ENCODE measurements at regions not wholly inside any gene's neighbourhood (a gene's known extent, or its start where the extent isn't known, plus 50 kb on each side); places are given as distances from the start of the nearest gene placed in this dataset.
"Not testable (repeated sequence)": the region's sequence is repeated elsewhere in the genome, so short reads cannot be mapped to it uniquely, and the experiment has no call there.

DNA sequence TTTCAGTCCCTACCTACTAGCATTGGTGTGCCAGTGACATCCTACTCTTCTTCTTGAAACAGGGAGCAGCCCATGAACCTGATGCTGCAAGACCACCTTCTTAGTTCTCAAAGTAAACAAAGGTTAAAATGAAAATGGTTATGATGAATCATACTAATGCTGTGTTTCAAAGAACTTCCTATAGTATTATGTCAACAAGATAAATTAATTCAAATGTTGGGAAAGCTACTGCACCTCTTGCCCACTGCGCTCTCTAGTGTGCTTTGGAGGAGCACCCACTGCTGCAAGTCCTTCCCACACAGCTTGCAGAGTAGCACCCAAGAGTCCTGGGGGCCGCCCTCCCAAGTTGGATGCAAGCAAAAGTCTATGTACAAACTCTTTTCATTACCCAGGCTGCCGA lies 81.1 kb downstream of the CD200R1L start:
- H3K9me3 ChIP-seq (ENCODE audit: control insufficient read depth, low read length) = no peaks in the 10 kb centered on the region
- no peak overlapping the region for H3K4me3 ChIP-seq (ENCODE audit: insufficient read depth, low read depth, low read length, poor library complexity, severe bottlenecking)
- no peaks in the 10 kb centered on the region for H3K36me3 ChIP-seq (ENCODE audit: control insufficient read depth, insufficient read depth, low read length)
- H3K27me3 ChIP-seq (replicated peaks; ENCODE audit: control insufficient read depth, insufficient read depth, low read length, poor library complexity, severe bottlenecking) = no peaks in the 10 kb centered on the region
- H3K27ac ChIP-seq (ENCODE audit: insufficient read depth, low read length, poor library complexity, severe bottlenecking) = no peak overlapping the region
- no peaks in the 10 kb centered on the region for H3K4me1 ChIP-seq (ENCODE audit: control insufficient read depth, insufficient read depth, low read length, poor library complexity, severe bottlenecking)
- DNase-seq = no peak

DNA sequence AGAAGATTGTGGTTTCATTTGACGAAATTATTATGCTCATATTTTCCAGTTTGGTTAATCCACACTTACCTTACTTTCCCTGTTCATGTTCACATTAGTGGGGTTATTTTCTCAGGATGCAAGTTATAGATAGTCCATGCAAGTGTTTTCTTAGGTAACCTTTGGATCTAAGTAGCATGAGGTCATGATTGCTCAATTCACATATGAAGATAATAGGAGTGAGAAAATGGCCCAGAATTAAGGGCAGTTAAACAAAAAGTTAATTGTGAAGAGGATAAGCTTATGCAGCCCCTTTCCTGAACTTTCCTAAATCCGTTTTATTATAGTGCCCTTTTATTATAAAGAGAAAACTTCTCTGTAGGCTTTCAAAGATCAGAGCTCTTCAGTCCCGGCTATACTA lies 83.4 kb downstream of the CD200R1L start:
- no peaks in the 10 kb centered on the region for H3K4me1 ChIP-seq (ENCODE audit: control insufficient read depth, insufficient read depth, low read length, poor library complexity, severe bottlenecking)
- no peak overlapping the region for H3K4me3 ChIP-seq (ENCODE audit: insufficient read depth, low read depth, low read length, poor library complexity, severe bottlenecking)
- H3K27me3 ChIP-seq (replicated peaks; ENCODE audit: control insufficient read depth, insufficient read depth, low read length, poor library complexity, severe bottlenecking) = no peaks in the 10 kb centered on the region
- H3K36me3 ChIP-seq (ENCODE audit: control insufficient read depth, insufficient read depth, low read length) = no peaks in the 10 kb centered on the region
- H3K27ac ChIP-seq (ENCODE audit: insufficient read depth, low read length, poor library complexity, severe bottlenecking) = no peak overlapping the region
- no peaks in the 10 kb centered on the region for H3K9me3 ChIP-seq (ENCODE audit: control insufficient read depth, low read length)
- no peak for DNase-seq

DNA sequence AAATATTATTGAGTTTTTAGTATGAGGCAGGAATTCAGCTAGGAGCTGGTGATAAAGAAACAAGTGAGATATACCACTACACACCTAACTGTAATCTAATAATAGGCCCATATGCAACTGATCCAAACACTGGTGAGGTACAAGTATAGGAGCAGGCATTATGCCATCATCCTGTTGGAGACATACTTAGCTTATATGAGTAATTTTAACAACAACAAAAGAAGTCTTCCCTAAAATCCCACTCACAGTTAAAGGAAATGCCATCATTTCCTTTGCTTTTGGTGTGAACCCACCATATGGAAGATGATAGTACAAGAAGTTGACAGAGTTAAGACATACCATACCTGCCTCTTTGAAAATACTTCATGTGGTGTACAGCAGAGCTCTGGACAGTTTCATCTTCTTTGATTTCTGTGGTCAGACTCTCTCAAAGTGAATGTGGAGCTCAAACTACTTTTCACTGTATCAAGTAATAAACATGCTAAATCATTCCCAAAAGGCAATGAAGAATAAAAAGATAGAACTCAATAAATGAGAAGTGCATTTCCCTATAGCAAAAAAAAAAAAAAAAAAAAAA lies 85.5 kb downstream of the CD200R1L start:
- no peaks in the 10 kb centered on the region for H3K4me1 ChIP-seq (ENCODE audit: control insufficient read depth, insufficient read depth, low read length, poor library complexity, severe bottlenecking)
- H3K9me3 ChIP-seq (ENCODE audit: control insufficient read depth, low read length) = no peaks in the 10 kb centered on the region
- no peaks in the 10 kb centered on the region for H3K27me3 ChIP-seq (replicated peaks; ENCODE audit: control insufficient read depth, insufficient read depth, low read length, poor library complexity, severe bottlenecking)
- no peak for DNase-seq
- no peaks in the 10 kb centered on the region for H3K36me3 ChIP-seq (ENCODE audit: control insufficient read depth, insufficient read depth, low read length)
- no peak overlapping the region for H3K27ac ChIP-seq (ENCODE audit: insufficient read depth, low read length, poor library complexity, severe bottlenecking)
- H3K4me3 ChIP-seq (ENCODE audit: insufficient read depth, low read depth, low read length, poor library complexity, severe bottlenecking) = no peak overlapping the region

DNA sequence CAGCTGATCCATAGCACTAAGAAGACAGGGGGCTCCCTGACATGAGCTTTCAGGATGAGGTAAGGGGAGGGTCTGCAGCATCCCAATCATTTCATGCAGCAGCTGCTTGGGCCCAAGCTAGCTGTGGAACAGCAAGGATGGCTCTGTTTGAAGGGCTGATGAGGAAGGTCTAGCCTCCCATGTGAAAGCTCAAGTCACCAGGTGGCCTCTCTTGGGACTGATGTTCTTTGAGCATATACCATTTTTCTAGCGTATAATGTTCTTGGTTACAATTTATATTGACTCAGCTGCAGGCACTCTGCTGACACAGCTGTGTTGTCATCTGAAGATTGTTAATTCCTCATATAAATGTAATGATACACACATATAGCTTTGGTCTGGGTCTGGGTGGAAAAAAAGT lies 87.0 kb downstream of the CD200R1L start:
- H3K4me3 ChIP-seq (ENCODE audit: insufficient read depth, low read depth, low read length, poor library complexity, severe bottlenecking) = no peak overlapping the region
- no peak overlapping the region for H3K27ac ChIP-seq (ENCODE audit: insufficient read depth, low read length, poor library complexity, severe bottlenecking)
- no peak for DNase-seq
- no peaks in the 10 kb centered on the region for H3K27me3 ChIP-seq (replicated peaks; ENCODE audit: control insufficient read depth, insufficient read depth, low read length, poor library complexity, severe bottlenecking)
- no peaks in the 10 kb centered on the region for H3K36me3 ChIP-seq (ENCODE audit: control insufficient read depth, insufficient read depth, low read length)
- no peaks in the 10 kb centered on the region for H3K9me3 ChIP-seq (ENCODE audit: control insufficient read depth, low read length)
- H3K4me1 ChIP-seq (ENCODE audit: control insufficient read depth, insufficient read depth, low read length, poor library complexity, severe bottlenecking) = no peaks in the 10 kb centered on the region

DNA sequence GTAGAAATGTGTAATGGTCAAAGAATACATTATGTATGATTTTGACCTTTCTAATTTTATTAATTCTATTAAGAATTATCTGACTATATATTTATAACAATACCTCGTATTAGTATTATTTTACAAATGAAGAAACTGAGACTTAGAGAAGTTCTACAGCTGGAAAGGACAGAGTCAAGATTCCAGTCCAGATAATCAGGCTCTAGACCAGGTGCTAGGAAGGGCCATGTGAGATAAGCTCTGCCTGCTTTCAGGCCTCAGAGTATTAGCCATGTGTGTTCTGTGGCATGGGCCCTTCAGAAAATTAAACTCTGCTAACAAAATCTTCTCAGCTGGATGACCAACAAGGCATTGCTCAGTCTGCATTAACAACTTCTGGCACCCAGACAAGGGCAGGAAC lies 87.5 kb downstream of the CD200R1L start:
- H3K27me3 ChIP-seq (replicated peaks; ENCODE audit: control insufficient read depth, insufficient read depth, low read length, poor library complexity, severe bottlenecking) = no peaks in the 10 kb centered on the region
- DNase-seq = no peak
- no peaks in the 10 kb centered on the region for H3K4me1 ChIP-seq (ENCODE audit: control insufficient read depth, insufficient read depth, low read length, poor library complexity, severe bottlenecking)

DNA sequence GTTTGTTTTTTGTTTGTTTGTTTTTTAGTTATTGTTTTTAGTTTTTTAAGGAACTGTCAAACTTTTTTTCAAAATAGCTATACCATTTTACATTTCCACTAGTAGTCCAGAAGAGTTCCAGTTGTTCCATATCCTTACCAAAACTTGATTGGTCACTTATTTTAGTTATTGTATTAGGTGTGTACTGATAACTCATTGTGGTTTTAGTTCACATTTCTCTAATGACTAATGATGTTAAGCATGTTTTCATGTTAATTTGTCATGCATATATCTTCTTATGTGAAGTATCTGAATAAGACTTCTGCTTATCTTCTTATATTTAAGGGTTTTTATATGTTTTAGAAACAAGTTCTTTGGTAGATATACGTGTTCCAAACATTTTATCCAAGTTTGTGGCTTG lies 89.5 kb downstream of the CD200R1L start:
- H3K27ac ChIP-seq (ENCODE audit: insufficient read depth, low read length, poor library complexity, severe bottlenecking) = no peak overlapping the region

More for the DNA sequence above, 87.5 kb downstream of the CD200R1L start:
- H3K9me3 ChIP-seq (ENCODE audit: control insufficient read depth, low read length) = no peaks in the 10 kb centered on the region
- H3K36me3 ChIP-seq (ENCODE audit: control insufficient read depth, insufficient read depth, low read length) = no peaks in the 10 kb centered on the region
- no peak overlapping the region for H3K27ac ChIP-seq (ENCODE audit: insufficient read depth, low read length, poor library complexity, severe bottlenecking)
- H3K4me3 ChIP-seq (ENCODE audit: insufficient read depth, low read depth, low read length, poor library complexity, severe bottlenecking) = no peak overlapping the region

DNA sequence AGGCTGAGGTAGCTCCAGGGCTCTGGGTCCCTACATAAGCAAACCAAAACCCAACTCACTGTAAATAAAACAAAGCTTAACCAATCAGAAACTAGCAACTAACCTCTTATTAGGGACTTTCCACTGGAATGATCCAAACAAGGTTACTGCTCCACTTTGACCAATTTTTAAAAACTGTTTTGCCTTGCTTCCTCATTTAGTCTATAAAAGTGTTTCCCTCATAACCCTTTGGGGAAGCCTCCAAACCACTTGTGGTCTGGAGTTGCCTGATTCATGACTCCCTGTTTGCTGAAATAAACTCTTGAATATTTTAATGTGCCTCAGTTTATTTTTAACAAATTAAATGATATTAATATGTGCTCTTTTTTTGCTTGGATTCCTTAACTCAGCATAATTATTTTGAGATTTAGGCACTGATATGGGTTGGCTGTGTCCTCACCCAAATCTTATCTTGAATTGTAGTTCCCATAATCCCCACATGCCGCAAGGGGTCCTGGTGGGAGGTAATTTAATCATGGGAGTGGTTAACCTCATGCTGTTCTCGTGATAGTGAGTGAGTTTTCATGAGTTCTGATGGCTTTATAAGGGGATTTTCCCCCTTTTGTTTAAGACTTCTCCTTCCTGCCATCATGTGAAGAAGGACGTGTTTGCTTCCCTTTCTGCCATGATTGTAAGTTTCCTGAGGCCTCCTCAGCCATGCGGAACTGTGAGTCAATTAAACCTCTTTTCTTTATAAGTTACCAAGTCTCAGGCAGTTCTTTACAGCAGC lies 90.6 kb downstream of the CD200R1L start:
- DNase-seq = no peak

More for the DNA sequence above, 89.5 kb downstream of the CD200R1L start:
- Histone ChIP-seq H3K9me3 (ENCODE audit: control insufficient read depth, low read length) (no peaks in the 10 kb centered on the region), H3K36me3 (ENCODE audit: control insufficient read depth, insufficient read depth, low read length) (no peaks in the 10 kb centered on the region), H3K4me1 (ENCODE audit: control insufficient read depth, insufficient read depth, low read length, poor library complexity, severe bottlenecking) (no peaks in the 10 kb centered on the region), H3K27me3 (replicated peaks; ENCODE audit: control insufficient read depth, insufficient read depth, low read length, poor library complexity, severe bottlenecking) (no peaks in the 10 kb centered on the region), H3K4me3 (ENCODE audit: insufficient read depth, low read depth, low read length, poor library complexity, severe bottlenecking) (no peak overlapping the region)
- no peak for DNase-seq

DNA sequence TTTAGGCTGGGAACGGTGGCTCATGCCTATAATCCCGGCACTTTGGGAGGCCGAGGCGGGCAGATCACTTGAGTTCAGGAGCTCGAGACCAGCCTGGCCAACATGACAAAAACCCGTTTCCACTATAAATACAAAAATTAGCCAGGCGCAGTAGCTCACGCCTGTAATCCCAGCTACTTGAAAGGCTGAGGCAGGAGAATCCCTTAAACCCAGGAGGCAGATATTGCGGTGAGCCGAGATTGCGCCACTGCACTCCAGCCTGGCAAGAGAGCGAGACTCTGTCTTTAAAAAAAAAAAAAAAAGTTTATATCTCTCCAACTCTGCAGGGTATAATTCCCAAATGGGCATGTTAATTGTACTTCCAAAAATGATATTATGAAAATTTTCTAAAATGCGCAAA lies 91.6 kb downstream of the CD200R1L start:
- not testable (repeated sequence) for DNase-seq; H3K27ac ChIP-seq (ENCODE audit: insufficient read depth, low read length, poor library complexity, severe bottlenecking); H3K27me3 ChIP-seq (replicated peaks; ENCODE audit: control insufficient read depth, insufficient read depth, low read length, poor library complexity, severe bottlenecking); H3K4me3 ChIP-seq (ENCODE audit: insufficient read depth, low read depth, low read length, poor library complexity, severe bottlenecking); H3K4me1 ChIP-seq (ENCODE audit: control insufficient read depth, insufficient read depth, low read length, poor library complexity, severe bottlenecking); H3K9me3 ChIP-seq (ENCODE audit: control insufficient read depth, low read length); H3K36me3 ChIP-seq (ENCODE audit: control insufficient read depth, insufficient read depth, low read length)

More for the DNA sequence above, 90.6 kb downstream of the CD200R1L start:
- no peaks in the 10 kb centered on the region for H3K27me3 ChIP-seq (replicated peaks; ENCODE audit: control insufficient read depth, insufficient read depth, low read length, poor library complexity, severe bottlenecking)
- no peak overlapping the region for H3K27ac ChIP-seq (ENCODE audit: insufficient read depth, low read length, poor library complexity, severe bottlenecking)
- H3K9me3 ChIP-seq (ENCODE audit: control insufficient read depth, low read length) = no peaks in the 10 kb centered on the region
- H3K4me3 ChIP-seq (ENCODE audit: insufficient read depth, low read depth, low read length, poor library complexity, severe bottlenecking) = no peak overlapping the region
- no peaks in the 10 kb centered on the region for H3K4me1 ChIP-seq (ENCODE audit: control insufficient read depth, insufficient read depth, low read length, poor library complexity, severe bottlenecking)
- H3K36me3 ChIP-seq (ENCODE audit: control insufficient read depth, insufficient read depth, low read length) = no peaks in the 10 kb centered on the region

DNA sequence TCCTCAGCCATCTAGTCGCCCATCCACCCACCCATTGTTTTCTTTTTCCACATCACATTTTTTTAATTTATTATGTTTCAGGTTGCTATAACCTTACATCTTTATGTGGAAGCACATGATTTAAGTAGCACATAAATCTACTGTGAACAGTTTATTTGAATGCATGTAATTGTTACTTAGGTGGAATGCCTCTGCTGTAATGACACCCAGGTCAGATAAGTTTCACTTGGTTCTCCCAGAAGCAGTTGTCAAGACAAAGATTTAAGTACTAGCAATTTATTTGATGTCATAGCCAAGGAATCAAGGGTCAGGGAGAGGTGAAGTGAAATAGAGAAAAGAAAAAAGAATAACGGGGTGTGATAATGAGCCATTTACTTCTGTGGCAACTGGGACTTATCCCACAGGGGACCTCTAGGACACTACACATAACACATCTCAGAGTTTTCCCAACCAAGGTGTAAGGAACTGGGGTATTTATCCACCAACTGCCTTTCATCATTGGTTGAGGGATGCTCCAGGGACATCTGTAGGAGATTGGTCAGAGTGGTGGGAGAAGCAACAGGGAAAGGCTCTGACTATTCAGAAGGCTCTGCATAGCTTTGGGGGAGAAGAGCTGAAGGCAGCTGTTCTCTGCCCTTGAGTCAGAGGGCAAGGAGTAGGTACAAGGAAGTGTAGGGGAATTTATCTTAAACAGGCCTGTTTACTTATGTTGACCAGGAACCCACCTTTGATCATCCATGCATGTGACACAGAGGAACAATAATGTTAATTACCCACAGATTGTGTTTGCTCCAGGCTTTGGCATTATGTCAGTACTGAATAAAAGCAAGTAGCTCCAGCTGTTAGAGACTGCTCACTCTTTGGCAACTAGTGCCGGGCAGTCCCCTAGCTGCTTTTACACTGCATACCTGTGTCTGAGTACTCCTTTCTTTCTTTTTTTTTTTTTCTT lies 94.8 kb downstream of the CD200R1L start:
- Histone ChIP-seq H3K9me3 (ENCODE audit: control insufficient read depth, low read length) (no peaks in the 10 kb centered on the region), H3K27ac (ENCODE audit: insufficient read depth, low read length, poor library complexity, severe bottlenecking) (no peak overlapping the region), H3K4me3 (ENCODE audit: insufficient read depth, low read depth, low read length, poor library complexity, severe bottlenecking) (no peak overlapping the region), H3K4me1 (ENCODE audit: control insufficient read depth, insufficient read depth, low read length, poor library complexity, severe bottlenecking) (no peaks in the 10 kb centered on the region), H3K36me3 (ENCODE audit: control insufficient read depth, insufficient read depth, low read length) (no peaks in the 10 kb centered on the region), H3K27me3 (replicated peaks; ENCODE audit: control insufficient read depth, insufficient read depth, low read length, poor library complexity, severe bottlenecking) (no peaks in the 10 kb centered on the region)
- no peak for DNase-seq

DNA sequence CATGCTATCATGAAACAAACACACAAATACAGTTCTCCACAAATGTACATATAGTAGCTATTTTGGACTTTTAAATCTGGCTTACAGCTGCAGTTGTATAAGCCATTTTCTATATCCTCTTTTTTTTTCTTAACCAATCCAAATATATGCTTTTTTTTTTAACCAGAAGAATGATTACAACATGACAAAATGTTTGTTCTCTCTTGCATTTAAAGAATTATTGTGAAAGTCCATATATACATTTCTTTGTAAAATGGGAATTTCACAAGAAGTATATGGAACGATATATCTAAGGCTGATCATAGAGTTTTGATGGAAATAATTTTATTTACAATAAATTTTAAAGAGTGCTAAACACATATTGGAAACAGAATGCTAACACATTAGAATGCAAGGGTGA lies 95.6 kb downstream of the CD200R1L start:
- no peaks in the 10 kb centered on the region for H3K9me3 ChIP-seq (ENCODE audit: control insufficient read depth, low read length)
- no peaks in the 10 kb centered on the region for H3K4me1 ChIP-seq (ENCODE audit: control insufficient read depth, insufficient read depth, low read length, poor library complexity, severe bottlenecking)
- H3K27me3 ChIP-seq (replicated peaks; ENCODE audit: control insufficient read depth, insufficient read depth, low read length, poor library complexity, severe bottlenecking) = no peaks in the 10 kb centered on the region
- no peaks in the 10 kb centered on the region for H3K36me3 ChIP-seq (ENCODE audit: control insufficient read depth, insufficient read depth, low read length)
- H3K27ac ChIP-seq (ENCODE audit: insufficient read depth, low read length, poor library complexity, severe bottlenecking) = no peak overlapping the region
- no peak overlapping the region for H3K4me3 ChIP-seq (ENCODE audit: insufficient read depth, low read depth, low read length, poor library complexity, severe bottlenecking)
- DNase-seq = no peak

Measured in effector memory CD4-positive, alpha-beta T cell (primary cell).